Esophagus muscularis mucosa (tissue), 4 donors: ENCODE measurements at regions not wholly inside any gene's neighbourhood (a gene's known extent, or its start where the extent isn't known, plus 50 kb on each side); places are given as distances from the start of the nearest gene placed in this dataset.

Experiments
- CTCF ChIP-seq, 3 experiments: fragments of 200-600 bp in 2 of 3; fragments of 450-650 bp in 1 of 3; sonication (generic) in 2 of 3; IDR thresholded peaks; one replicate each; pipeline ENCODE4 v1.5.1; 2017 to 2019; ENCODE audit warnings: antibody characterized with exemption in 3 of 3, mild to moderate bottlenecking in 2 of 3, moderate library complexity in 1 of 3
- EP300 ChIP-seq: sonication (generic); formaldehyde crosslinking; IDR thresholded peaks from one replicate; pipeline ENCODE4 v1.6.1; 2017; ENCODE audit warnings: antibody characterized with exemption
- POLR2A ChIP-seq: fragments of 450-650 bp; IDR thresholded peaks from one replicate; pipeline ENCODE4 v1.6.1; 2017; ENCODE audit warnings: antibody characterized with exemption, moderate library complexity, mild to moderate bottlenecking, low read depth
- POLR2AphosphoS5 ChIP-seq, 2 donors: sonication (generic); formaldehyde crosslinking; IDR thresholded peaks; one replicate each; pipeline ENCODE4 v1.6.1; 2017; ENCODE audit warnings: antibody characterized with exemption in 2 of 2

DNA sequence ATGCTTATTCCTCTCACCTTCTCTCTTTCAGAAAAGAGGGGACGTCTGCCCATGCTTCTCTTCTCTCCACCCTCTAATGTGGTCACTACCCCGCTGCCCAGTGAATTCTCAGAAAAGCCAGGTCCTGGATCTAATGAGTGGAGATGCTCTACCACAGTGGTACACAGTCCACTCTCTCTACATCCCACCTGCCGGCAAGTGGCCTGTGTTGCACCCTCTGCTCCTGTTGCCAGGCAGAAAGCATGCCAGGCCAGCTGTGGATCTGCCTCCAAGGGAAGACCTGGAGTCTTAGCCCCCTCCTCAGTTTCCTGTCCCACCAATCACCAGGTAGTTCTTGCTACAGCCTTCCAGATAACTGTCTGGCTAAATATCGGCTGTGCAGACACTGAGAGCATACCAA lies 71.2 kb upstream of the SPDL1 start:
- TF ChIP-seq POLR2A (no peak), CTCF (IDR thresholded peaks at IDR 0.05) (no peak), EP300 (no peak), POLR2AphosphoS5 (IDR thresholded peaks at IDR 0.05) (no peak)
